B cell (primary cell): ENCODE measurements at regions not wholly inside any gene's neighbourhood (a gene's known extent, or its start where the extent isn't known, plus 50 kb on each side); places are given as distances from the start of the nearest gene placed in this dataset.

Experiments used
- ATAC-seq: fragments of 200-7000 bp; cut with Tn5 transposase; one replicate; pipeline ENCODE4 v1.10.0; 2021; ENCODE audit warnings: low read depth, mild to moderate bottlenecking, moderate number of reproducible peaks, moderate library complexity
- CTCF ChIA-PET: fragments of 350-600 bp; sonication (Branson Sonifier 250); formaldehyde crosslinking; loops from one replicate; lab custom pipeline; 2021; ENCODE audit warnings: antibody characterized with exemption, inconsistent platforms; lab: Charles Lee
- POLR2A ChIA-PET: fragments of 350-600 bp; sonication (Branson Sonifier 250); formaldehyde crosslinking; loops from one replicate; lab custom pipeline; 2021; ENCODE audit warnings: antibody characterized with exemption; lab: Charles Lee
- DNase-seq: peaks from one replicate; pipeline ENCODE4 v3.0.0; 2013
- H2AFZ ChIP-seq: 2 replicates; pipeline ENCODE4 v1.6.1; 2012; ENCODE audit warnings: mild to moderate bottlenecking, low read depth, low read length; ENCODE audit not compliant: insufficient read depth, poor library complexity, severe bottlenecking
- H3K27ac ChIP-seq, 2 donors: 1 replicate in 1 of 2; 2 replicates in 1 of 2; pipeline ENCODE4 v1.5.1; 2012 to 2013; ENCODE audit warnings: low read length in 2 of 2, mild to moderate bottlenecking in 2 of 2, moderate library complexity in 1 of 2
- H3K27me3 ChIP-seq, 4 experiments: fragments of 200-600 bp in 1 of 4; sonication (generic) in 1 of 4; replicated peaks in 1 of 4; 1 replicate in 2 of 4; 2 replicates in 2 of 4; pipeline versions ENCODE4 v1.6.1 to v1.7.0; 2013 to 2016; ENCODE audit warnings: low read length in 3 of 4, mild to moderate bottlenecking in 2 of 4, mixed read lengths in 1 of 4, moderate library complexity in 1 of 4; ENCODE audit not compliant: insufficient read depth in 4 of 4, control insufficient read depth in 3 of 4; ENCODE audit errors: control extremely low read depth in 1 of 4
- H3K36me3 ChIP-seq, 2 experiments: replicated peaks in 1 of 2; 1 replicate in 1 of 2; 2 replicates in 1 of 2; pipeline versions ENCODE4 v1.6.1 to v1.7.1; 2013; ENCODE audit warnings: low read length in 1 of 2; ENCODE audit not compliant: insufficient read depth in 2 of 2, control insufficient read depth in 1 of 2; ENCODE audit errors: control extremely low read depth in 1 of 2, extremely low read depth in 1 of 2
- H3K4me1 ChIP-seq, 2 donors: fragments of 200-600 bp in 1 of 2; sonication (generic) in 1 of 2; 1 replicate in 1 of 2; 2 replicates in 1 of 2; pipeline versions ENCODE4 v1.5.1 to v1.6.1; 2013 to 2017; ENCODE audit warnings: low read length in 2 of 2; ENCODE audit not compliant: control insufficient read depth in 2 of 2, insufficient read depth in 2 of 2
- H3K4me2 ChIP-seq: replicated peaks from 2 replicates; pipeline ENCODE3; 2012; ENCODE audit warnings: mild to moderate bottlenecking, low read depth, low read length; ENCODE audit not compliant: poor library complexity, severe bottlenecking
- H3K4me3 ChIP-seq, 5 experiments: fragments of 200-600 bp in 1 of 5; sonication (generic) in 1 of 5; 1 replicate in 3 of 5; 2 replicates in 2 of 5; pipeline versions ENCODE4 v1.5.1 to v1.7.0; 2011 to 2016; ENCODE audit warnings: low read length in 4 of 5, mild to moderate bottlenecking in 4 of 5, low read depth in 2 of 5, control low read depth in 1 of 5, moderate library complexity in 1 of 5; ENCODE audit not compliant: insufficient read depth in 1 of 5; ENCODE audit errors: control extremely low read depth in 1 of 5, extremely low read depth in 1 of 5
- H3K79me2 ChIP-seq: fragments of 200-600 bp; sonication (generic); one replicate; pipeline ENCODE4 v1.6.0; 2016; ENCODE audit warnings: low read length; ENCODE audit not compliant: control insufficient read depth, insufficient read depth
- H3K9ac ChIP-seq: fragments of 200-600 bp; sonication (generic); 2 replicates; pipeline ENCODE4 v1.6.1; 2017; ENCODE audit warnings: mild to moderate bottlenecking, low read length, moderate library complexity
- H3K9me3 ChIP-seq, 3 donors: one replicate each; pipeline versions ENCODE4 v1.6.1 to v1.7.1; 2013; ENCODE audit warnings: low read length in 2 of 3; ENCODE audit not compliant: control insufficient read depth in 2 of 3, insufficient read depth in 1 of 3; ENCODE audit errors: control extremely low read depth in 1 of 3
- H4K20me1 ChIP-seq: 2 replicates; pipeline ENCODE4 v1.6.0; 2012; ENCODE audit warnings: mild to moderate bottlenecking, low read length; ENCODE audit not compliant: insufficient read depth, control insufficient read depth, poor library complexity, severe bottlenecking
- H3K27ac Mint-ChIP-seq: one replicate; pipeline ENCODE4 v1.8.0; 2021; ENCODE audit warnings: mixed read lengths
- H3K27me3 Mint-ChIP-seq: one replicate; pipeline ENCODE4 v1.8.0; 2021; ENCODE audit warnings: mixed read lengths
- H3K4me1 Mint-ChIP-seq: one replicate; pipeline ENCODE4 v1.8.0; 2021; ENCODE audit warnings: mixed read lengths
- H3K4me3 Mint-ChIP-seq: one replicate; pipeline ENCODE4 v1.8.0; 2021; ENCODE audit warnings: mixed read lengths
- H3K9me3 Mint-ChIP-seq: one replicate; pipeline ENCODE4 v1.8.0; 2022; ENCODE audit warnings: mixed read lengths; ENCODE audit not compliant: insufficient read depth
- CTCF ChIP-seq: fragments of 200-600 bp; IDR thresholded peaks from one replicate; pipeline ENCODE4 v1.8.0; 2022; ENCODE audit warnings: antibody characterized with exemption, mild to moderate bottlenecking
- EZH2 ChIP-seq: IDR thresholded peaks from 2 replicates; pipeline ENCODE4 v1.6.1; 2012; ENCODE audit warnings: borderline replicate concordance, low read depth, mild to moderate bottlenecking, moderate library complexity, low read length; ENCODE audit not compliant: insufficient read depth, poor library complexity, severe bottlenecking
- WGBS: methylation state at CpG from one replicate; pipeline ENCODE4 v1.1.5; 2013; ENCODE audit warnings: missing lambda C conversion rate; ENCODE audit not compliant: insufficient coverage; 5-methylcytosine and 5-hydroxymethylcytosine counted together
- intact Hi-C: fragments of 100-400 bp; cut with micrococcal nuclease; formaldehyde crosslinking; loops from one replicate; pipeline ENCODE4 v1.10.0; 2022

DNA sequence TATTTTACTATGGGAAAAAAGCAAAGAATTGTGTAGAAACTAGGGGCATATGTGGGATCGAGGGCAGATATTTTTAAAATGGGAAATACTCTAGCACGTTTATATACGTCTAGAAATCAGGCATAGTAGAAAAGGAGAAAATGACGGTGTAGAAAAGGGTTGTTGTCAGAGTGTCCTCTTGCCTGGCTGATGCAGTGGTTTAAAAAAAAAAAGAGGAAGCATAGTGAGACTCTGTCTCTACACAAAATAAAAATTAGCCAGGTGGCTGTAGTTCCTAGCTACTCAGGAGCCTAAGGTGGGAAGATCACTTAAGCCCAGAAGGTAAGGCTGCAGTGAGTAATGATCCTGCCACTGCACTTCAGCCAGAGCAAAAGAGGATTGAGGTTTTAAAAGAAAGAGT lies 64.7 kb upstream of the LRRC7 start:
- no peak overlapping the region for H2AFZ ChIP-seq
- H3K36me3 ChIP-seq: no peaks in the 10 kb centered on the region
- Mint-ChIP-seq H3K9me3 (no peaks in the 10 kb centered on the region), H3K4me3 (no peak overlapping the region), H3K27ac (no peak overlapping the region), H3K4me1 (no peaks in the 10 kb centered on the region), H3K27me3 (no peaks in the 10 kb centered on the region)
- H3K9me3 ChIP-seq: no peaks in the 10 kb centered on the region
- no peaks in the 10 kb centered on the region for H3K4me1 ChIP-seq
- no peak overlapping the region for H3K4me3 ChIP-seq
- ChIA-PET CTCF (no interaction called here), POLR2A (no interaction called here)
- ATAC-seq: no peak
- no peaks in the 10 kb centered on the region for H4K20me1 ChIP-seq
- no peaks in the 10 kb centered on the region for H3K79me2 ChIP-seq
- no peaks in the 10 kb centered on the region for H3K27me3 ChIP-seq
- 20% methylated on average over 2 of the region's 4 CpGs for WGBS
- no peak for DNase-seq
- H3K4me2 ChIP-seq: no peak overlapping the region
- no peak overlapping the region for H3K27ac ChIP-seq
- H3K9ac ChIP-seq: no peak overlapping the region
- intact Hi-C loops: no loop called here
- no peak for TF ChIP-seq CTCF
- TF ChIP-seq EZH2: no peak

GRCh38 chr1:69504730-69505252 lies 62.9 kb upstream of the LRRC7 start:
- ChIA-PET POLR2A (no interaction called here), CTCF (no interaction called here)
- no peaks in the 10 kb centered on the region for H3K4me1 Mint-ChIP-seq
- H3K9me3 ChIP-seq: no peaks in the 10 kb centered on the region
- H3K4me3 ChIP-seq: no peak overlapping the region
- no CpG with 5 or more reads among the region's 3 CpGs for WGBS
- no peak overlapping the region for H3K4me2 ChIP-seq
- H3K9ac ChIP-seq: no peak overlapping the region
- H4K20me1 ChIP-seq: no peaks in the 10 kb centered on the region
- H3K4me3 Mint-ChIP-seq: no peak overlapping the region
- H3K27me3 Mint-ChIP-seq: no peaks in the 10 kb centered on the region
- TF ChIP-seq EZH2: no peak
- no peak for TF ChIP-seq CTCF
- no peaks in the 10 kb centered on the region for H3K36me3 ChIP-seq
- H3K9me3 Mint-ChIP-seq: no peaks in the 10 kb centered on the region
- H3K79me2 ChIP-seq: no peaks in the 10 kb centered on the region
- no peak overlapping the region for H2AFZ ChIP-seq
- H3K27me3 ChIP-seq: no peaks in the 10 kb centered on the region
- ATAC-seq: no peak
- no peak overlapping the region for H3K27ac ChIP-seq
- intact Hi-C loops: no loop called here
- DNase-seq: no peak
- H3K27ac Mint-ChIP-seq: no peak overlapping the region
- no peaks in the 10 kb centered on the region for H3K4me1 ChIP-seq
